Coronary artery (tissue), 2 donors: ENCODE measurements at regions not wholly inside any gene's neighbourhood (a gene's known extent, or its start where the extent isn't known, plus 50 kb on each side); places are given as distances from the start of the nearest gene placed in this dataset.

ENCODE experiments used
- DNase-seq: peaks from one replicate; pipeline ENCODE4 v3.0.0-alpha.2; 2017; ENCODE audit warnings: low spot score
- H3K27ac ChIP-seq, 2 donors: fragments of 200-600 bp; sonication (generic); one replicate each; pipeline ENCODE4 v1.5.1; 2016 to 2019
- H3K4me3 ChIP-seq: fragments of 200-600 bp; sonication (generic); 2 replicates; pipeline ENCODE4 v1.5.1; 2016; ENCODE audit warnings: mild to moderate bottlenecking, moderate library complexity
- TF ChIP-seq, protein P1 (sequence below): fragments of 200-600 bp; sonication (generic); IDR thresholded peaks from one replicate; pipeline ENCODE4 v1.5.1; 2019; ENCODE audit warnings: antibody characterized with exemption

DNA sequence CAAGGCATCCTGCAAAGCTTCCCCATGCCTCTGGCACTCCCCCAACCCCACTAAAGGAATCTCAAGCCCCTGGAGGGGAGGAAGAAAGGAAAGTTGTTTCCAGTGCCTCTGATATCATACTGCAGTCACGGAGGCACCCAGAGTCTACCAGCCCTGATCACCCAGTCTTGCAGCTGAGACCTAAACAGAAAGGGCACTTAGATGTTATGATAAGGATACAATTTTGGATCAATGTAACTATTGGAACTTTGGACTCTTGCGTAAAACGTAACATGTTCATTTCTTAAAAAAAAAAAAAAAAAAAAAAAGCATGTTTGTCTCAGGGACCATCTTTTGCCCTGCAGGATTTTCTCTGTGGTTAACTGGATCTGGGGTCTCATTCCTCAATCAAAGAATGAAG is 52.4 kb upstream of the COX10 start:
- TF ChIP-seq, protein P1, sequence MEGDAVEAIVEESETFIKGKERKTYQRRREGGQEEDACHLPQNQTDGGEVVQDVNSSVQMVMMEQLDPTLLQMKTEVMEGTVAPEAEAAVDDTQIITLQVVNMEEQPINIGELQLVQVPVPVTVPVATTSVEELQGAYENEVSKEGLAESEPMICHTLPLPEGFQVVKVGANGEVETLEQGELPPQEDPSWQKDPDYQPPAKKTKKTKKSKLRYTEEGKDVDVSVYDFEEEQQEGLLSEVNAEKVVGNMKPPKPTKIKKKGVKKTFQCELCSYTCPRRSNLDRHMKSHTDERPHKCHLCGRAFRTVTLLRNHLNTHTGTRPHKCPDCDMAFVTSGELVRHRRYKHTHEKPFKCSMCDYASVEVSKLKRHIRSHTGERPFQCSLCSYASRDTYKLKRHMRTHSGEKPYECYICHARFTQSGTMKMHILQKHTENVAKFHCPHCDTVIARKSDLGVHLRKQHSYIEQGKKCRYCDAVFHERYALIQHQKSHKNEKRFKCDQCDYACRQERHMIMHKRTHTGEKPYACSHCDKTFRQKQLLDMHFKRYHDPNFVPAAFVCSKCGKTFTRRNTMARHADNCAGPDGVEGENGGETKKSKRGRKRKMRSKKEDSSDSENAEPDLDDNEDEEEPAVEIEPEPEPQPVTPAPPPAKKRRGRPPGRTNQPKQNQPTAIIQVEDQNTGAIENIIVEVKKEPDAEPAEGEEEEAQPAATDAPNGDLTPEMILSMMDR = no peak
- Histone ChIP-seq H3K4me3 (no peak overlapping the region), H3K27ac (no peak overlapping the region)
- DNase-seq = no peak

DNA sequence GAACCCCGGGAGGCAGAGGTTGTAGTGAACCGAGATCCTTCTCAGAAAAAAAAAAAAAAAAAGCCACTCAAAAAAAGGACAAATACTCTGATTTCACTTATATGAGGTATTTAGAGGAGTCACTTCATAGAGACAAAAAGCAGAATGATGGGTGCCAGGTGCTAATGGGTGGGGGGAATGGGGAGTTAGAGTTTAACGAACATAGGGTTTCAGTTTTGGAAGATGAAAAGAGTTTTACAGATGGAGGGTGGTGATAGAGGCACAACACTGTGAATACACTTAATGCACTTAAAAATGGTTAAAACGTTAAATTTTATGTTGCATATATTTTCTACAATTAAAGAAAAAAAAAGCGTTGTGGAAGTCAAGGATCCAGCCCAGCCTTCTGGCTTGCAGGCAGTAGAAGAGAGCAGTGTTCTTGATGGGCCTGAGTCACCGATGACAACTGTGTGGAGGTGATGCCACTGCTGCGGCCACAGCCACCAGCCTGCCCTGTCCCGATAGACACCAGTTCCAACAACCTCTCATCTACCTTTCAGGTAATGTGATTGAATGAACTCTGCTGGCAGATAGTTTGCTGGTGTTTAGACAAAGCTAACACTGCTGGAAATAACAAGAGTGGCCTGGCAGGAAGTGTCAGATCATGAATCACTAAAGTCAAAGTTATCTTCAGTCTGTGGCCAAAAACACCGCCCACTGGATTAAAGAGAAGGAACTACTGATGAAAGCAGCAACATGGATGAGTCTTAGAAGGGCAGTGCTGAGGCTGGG is 49.9 kb upstream of the COX10 start:
- TF ChIP-seq, protein P1 = no peak
- H3K4me3 ChIP-seq = no peak overlapping the region
- no peak overlapping the region for H3K27ac ChIP-seq
- DNase-seq = no peak
